Heart left ventricle (tissue), 13 donors: ENCODE measurements at regions not wholly inside any gene's neighbourhood (a gene's known extent, or its start where the extent isn't known, plus 50 kb on each side); places are given as distances from the start of the nearest gene placed in this dataset.

Source experiments
- POLR2A ChIP-seq, 2 donors: fragments of 450-650 bp; IDR thresholded peaks; one replicate each; pipeline ENCODE4 v1.6.1; 2017; ENCODE audit warnings: antibody characterized with exemption in 2 of 2, mild to moderate bottlenecking in 2 of 2, moderate library complexity in 2 of 2
- TF ChIP-seq, protein P1 (sequence below), 12 donors: fragments of 200-600 bp; sonication (generic) in 4 of 12; IDR thresholded peaks; one replicate each; pipeline versions ENCODE4 v1.5.0 to v1.8.0; 2018 to 2022; ENCODE audit warnings: antibody characterized with exemption in 12 of 12, mild to moderate bottlenecking in 5 of 12
- donor health status: ischemic (EF 13 %, LVEDD 7.1; RV severe dilation, severe dysfunction).
- donor health status: DM: no; HTN: yes; CAD: no.
- donor health status: DM: no; HTN: no; CAD: no.
- donor health status: ischemic (EF 25% LVEDD 6.9; RV normal size, moderate dysfunction).
- donor health status: ischemic (EF 25% LVEDD 5.7; RV mildly dilated, moderate dysfunction).
- donor health status: ischemic (EF 35%, LVEDD 5.7; RV mildly dilated, moderate dysfunction).
- donor health status: nonischemic (EF 11% LVEDD 7.7; RV severe dilation, severe dysfunction).
- donor health status: DM: yes; HTN: yes; CAD: no.
- donor health status: PGD.
- donor health status: ischemic (EF 29% LVEDD 5.4; RV normal size, mild dysfunction).
- donor health status: nonischemic (EF 23%, LVEDD 6.1; RV moderate dilation, normal function).

DNA sequence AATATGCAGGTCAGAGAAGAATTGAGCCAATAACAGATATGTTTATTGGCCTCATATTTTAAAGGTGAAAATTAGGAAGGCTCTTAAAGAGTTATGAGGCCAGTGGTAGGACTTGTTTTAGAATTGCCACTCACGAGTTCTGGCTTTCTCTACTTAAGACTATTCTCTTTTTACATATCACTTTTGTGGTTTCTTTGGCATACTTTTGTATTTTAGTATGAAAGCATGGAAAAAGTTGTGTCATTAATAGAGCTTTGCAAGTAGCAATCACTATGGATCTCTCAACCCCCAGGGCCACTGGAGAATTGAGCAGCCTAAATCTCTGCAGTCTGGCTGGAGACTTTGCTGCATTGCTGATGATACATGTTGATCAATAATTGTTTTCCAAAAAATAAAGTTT lies 64.6 kb upstream of the SOX21 start:
- TF ChIP-seq, protein P1, sequence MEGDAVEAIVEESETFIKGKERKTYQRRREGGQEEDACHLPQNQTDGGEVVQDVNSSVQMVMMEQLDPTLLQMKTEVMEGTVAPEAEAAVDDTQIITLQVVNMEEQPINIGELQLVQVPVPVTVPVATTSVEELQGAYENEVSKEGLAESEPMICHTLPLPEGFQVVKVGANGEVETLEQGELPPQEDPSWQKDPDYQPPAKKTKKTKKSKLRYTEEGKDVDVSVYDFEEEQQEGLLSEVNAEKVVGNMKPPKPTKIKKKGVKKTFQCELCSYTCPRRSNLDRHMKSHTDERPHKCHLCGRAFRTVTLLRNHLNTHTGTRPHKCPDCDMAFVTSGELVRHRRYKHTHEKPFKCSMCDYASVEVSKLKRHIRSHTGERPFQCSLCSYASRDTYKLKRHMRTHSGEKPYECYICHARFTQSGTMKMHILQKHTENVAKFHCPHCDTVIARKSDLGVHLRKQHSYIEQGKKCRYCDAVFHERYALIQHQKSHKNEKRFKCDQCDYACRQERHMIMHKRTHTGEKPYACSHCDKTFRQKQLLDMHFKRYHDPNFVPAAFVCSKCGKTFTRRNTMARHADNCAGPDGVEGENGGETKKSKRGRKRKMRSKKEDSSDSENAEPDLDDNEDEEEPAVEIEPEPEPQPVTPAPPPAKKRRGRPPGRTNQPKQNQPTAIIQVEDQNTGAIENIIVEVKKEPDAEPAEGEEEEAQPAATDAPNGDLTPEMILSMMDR (IDR thresholded peaks at IDR 0.05): no peak
- no peak for TF ChIP-seq POLR2A (IDR thresholded peaks at IDR 0.05)
